ENCODE measurements at regions not wholly inside any gene's neighbourhood (a gene's known extent, or its start where the extent isn't known, plus 50 kb on each side); places are given as distances from the start of the nearest gene placed in this dataset.

DNA sequence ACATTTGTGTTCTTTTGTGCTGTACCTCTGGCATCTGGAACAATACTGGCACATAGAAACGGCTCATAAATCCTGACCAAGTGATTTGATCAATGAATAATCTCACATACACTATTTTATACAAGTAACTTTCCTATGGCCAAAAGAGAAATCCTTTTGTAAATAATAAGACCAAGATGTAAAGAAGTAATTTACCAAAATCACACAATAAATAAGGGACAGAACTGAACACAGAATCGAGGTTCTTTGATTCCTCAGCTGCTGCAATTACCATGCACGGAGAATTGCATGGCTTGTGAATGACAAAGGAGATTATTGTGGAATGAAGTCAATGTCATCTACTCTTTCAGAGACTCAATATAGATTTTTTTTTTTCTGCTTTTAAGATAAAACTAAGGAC, 576.8 kb upstream of the SMIM31 start:
- DNase-seq (ENCODE audit: low read depth) = no peak
- H3K4me3 ChIP-seq (ENCODE audit: low read depth, low read length) = no peak overlapping the region
- TF ChIP-seq, protein P1, sequence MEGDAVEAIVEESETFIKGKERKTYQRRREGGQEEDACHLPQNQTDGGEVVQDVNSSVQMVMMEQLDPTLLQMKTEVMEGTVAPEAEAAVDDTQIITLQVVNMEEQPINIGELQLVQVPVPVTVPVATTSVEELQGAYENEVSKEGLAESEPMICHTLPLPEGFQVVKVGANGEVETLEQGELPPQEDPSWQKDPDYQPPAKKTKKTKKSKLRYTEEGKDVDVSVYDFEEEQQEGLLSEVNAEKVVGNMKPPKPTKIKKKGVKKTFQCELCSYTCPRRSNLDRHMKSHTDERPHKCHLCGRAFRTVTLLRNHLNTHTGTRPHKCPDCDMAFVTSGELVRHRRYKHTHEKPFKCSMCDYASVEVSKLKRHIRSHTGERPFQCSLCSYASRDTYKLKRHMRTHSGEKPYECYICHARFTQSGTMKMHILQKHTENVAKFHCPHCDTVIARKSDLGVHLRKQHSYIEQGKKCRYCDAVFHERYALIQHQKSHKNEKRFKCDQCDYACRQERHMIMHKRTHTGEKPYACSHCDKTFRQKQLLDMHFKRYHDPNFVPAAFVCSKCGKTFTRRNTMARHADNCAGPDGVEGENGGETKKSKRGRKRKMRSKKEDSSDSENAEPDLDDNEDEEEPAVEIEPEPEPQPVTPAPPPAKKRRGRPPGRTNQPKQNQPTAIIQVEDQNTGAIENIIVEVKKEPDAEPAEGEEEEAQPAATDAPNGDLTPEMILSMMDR (IDR thresholded peaks at IDR 0.05; ENCODE audit: low read depth, low read length, missing control alignments) = no peak

DNA sequence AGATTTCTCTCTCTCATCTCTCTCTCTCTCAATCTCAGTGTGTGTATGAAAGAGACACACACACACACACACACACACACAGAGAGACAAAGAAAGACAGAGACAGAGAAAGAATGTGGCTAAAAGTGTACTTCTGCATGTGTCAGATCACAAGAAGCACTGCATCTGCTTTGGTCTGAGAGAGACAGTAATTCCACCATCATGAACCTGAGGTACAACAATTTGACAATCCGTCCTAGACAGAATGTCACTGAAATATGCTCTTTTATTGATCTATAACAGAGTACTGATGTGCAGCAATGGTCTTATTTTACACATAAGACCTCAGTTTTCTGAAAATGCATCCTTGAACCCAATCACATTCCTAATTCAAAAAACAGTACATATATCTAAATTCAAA, 576.2 kb upstream of the SMIM31 start:
- TF ChIP-seq, protein P1 (IDR thresholded peaks at IDR 0.05; ENCODE audit: low read depth, low read length, missing control alignments) = no peak
- H3K4me3 ChIP-seq (ENCODE audit: low read depth, low read length) = no peak overlapping the region
- no peak for DNase-seq (ENCODE audit: low read depth)

DNA sequence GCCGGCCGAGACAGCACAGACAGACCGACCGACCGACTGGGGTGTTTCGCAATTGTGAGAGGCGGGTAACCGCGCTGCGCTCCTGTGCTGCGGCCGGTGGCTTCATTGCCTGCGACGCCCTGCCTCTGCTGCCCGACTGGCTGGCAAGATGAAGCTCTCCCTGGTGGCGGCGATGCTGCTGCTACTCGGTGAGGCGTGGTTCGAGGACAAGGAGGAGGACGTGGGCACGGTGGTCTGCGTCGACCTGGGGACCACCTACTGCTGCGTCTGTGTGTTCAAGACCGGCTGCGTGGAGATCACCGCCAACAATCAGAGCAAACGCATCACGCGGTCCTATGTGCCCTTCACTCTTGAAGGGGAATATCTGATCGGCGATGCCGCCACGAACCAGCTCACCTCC, 565.7 kb upstream of the SMIM31 start:
- no peak for DNase-seq (ENCODE audit: low read depth)
- TF ChIP-seq, protein P1 (IDR thresholded peaks at IDR 0.05; ENCODE audit: low read depth, low read length, missing control alignments) = no peak
- no peak overlapping the region for H3K4me3 ChIP-seq (ENCODE audit: low read depth, low read length)

DNA sequence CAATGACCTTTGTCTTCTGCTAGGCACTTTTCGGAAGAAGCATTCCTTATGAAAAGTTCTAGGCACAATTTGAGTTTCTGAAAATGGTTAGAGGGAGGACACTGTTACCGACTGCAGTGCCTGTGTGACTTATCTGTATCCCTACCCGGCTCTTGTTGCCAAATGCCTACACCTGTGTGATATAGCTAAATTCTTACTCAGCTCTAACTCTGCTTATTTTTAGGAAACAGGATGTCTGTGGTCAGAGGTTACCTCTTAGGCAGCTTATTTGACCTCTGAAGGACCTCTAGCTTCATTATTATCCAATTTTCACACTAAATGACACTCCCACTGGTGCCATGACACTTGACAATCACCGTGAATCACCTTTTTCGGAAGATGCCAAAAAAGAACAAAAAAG, 561.1 kb upstream of the SMIM31 start:
- no peak overlapping the region for H3K4me3 ChIP-seq (ENCODE audit: low read depth, low read length)
- no peak for DNase-seq (ENCODE audit: low read depth)
- TF ChIP-seq, protein P1 (IDR thresholded peaks at IDR 0.05; ENCODE audit: low read depth, low read length, missing control alignments) = no peak

DNA sequence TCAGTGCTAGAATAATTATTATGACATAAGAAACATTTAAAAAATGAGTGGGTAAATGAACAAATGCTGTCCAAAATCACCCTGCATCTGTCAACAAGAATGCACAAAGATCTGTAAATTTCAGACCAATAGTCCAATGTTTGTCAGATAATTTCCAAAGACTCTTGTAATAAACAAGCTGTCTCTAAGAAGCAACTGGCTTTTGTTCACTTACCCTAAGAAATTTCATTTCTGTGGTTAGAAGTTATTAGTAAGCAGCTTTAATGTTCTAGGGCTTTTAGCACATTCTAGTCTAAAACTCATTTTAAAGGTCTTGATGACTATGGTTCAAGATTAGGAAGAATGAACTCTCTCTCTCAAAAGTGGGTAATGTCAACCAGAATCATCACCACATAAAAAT, 560.3 kb upstream of the SMIM31 start:
- TF ChIP-seq, protein P1 (IDR thresholded peaks at IDR 0.05; ENCODE audit: low read depth, low read length, missing control alignments) = no peak
- DNase-seq (ENCODE audit: low read depth) = no peak
- no peak overlapping the region for H3K4me3 ChIP-seq (ENCODE audit: low read depth, low read length)

DNA sequence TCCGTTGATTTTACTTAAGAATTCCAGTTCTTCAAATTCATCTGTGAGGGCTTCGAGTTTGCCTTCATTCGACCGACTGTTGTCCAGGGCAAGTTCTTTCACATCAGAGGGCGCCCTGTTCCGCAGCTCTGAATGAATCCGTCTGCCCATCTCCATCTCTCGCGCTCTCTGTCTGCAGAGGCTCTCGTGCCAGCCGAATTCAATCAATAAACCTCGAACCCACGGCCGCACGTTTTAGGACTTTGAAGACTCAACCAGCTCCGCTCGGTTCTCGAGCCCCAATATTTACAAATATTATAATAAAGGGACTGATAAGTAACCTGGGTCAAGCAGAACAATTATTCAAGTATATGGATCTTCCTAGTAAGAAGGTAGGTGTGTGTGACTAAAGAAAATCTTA, 556.4 kb upstream of the SMIM31 start:
- no peak overlapping the region for H3K4me3 ChIP-seq (ENCODE audit: low read depth, low read length)
- TF ChIP-seq, protein P1 (IDR thresholded peaks at IDR 0.05; ENCODE audit: low read depth, low read length, missing control alignments) = no peak
- DNase-seq (ENCODE audit: low read depth) = no peak

DNA sequence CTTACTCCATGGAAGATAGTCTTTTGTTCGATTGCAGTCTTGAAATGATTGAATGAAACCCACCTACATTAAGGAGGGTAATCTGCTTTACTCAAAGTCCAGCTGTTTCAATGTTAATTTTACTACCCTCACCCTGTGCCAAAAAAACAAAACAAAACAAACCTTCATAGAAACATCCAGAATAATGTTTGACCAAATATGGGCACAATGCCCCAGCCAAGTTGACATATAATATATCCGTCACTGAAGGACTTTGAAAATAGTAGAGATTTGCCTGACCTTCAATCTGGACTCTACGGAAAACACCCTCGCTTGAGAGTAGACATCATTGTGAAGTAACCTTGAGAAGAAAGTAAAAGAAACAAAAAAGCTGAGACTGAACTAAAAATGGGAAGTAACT, 550.5 kb upstream of the SMIM31 start:
- H3K4me3 ChIP-seq (ENCODE audit: low read depth, low read length) = no peak overlapping the region
- DNase-seq (ENCODE audit: low read depth) = no peak
- TF ChIP-seq, protein P1 (IDR thresholded peaks at IDR 0.05; ENCODE audit: low read depth, low read length, missing control alignments) = no peak
